ENCODE measurements at regions not wholly inside any gene's neighbourhood (a gene's known extent, or its start where the extent isn't known, plus 50 kb on each side); places are given as distances from the start of the nearest gene placed in this dataset.

- no peak for DNase-seq (ENCODE audit: low read depth in 4 of 4, low spot score in 2 of 4)
These were observed 541.7 kb upstream of the ZNF385D start for GRCh38 chr3:22292681-22293080.

GRCh38 chr3:22296601-22297000 is 545.6 kb upstream of the ZNF385D start:
- no peak for DNase-seq (ENCODE audit: low read depth in 4 of 4, low spot score in 2 of 4)

DNA sequence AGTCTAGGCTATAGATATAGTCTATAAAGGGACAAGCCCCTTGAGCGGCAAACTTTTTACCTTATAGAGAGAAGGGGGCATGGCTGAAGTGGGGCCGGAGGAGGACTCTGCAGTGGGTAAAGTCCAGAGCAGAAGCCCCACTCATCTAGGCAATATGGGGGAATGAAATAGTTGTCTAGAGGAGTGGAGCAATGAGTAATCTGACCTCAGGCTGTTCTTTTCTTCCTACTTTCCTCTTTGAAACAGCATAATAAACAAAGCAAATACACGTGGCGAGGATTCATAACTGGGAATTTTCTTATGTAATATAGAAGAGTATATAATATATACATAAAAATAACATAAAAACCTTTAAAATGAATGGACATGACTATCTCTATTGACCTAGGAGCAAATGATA is 546.4 kb upstream of the ZNF385D start:
- DNase-seq (ENCODE audit: low read depth in 4 of 4, low spot score in 2 of 4): no peak

GRCh38 chr3:22306454-22306853 is 555.4 kb upstream of the ZNF385D start:
- DNase-seq (ENCODE audit: low read depth in 4 of 4, low spot score in 2 of 4): no peak

DNA sequence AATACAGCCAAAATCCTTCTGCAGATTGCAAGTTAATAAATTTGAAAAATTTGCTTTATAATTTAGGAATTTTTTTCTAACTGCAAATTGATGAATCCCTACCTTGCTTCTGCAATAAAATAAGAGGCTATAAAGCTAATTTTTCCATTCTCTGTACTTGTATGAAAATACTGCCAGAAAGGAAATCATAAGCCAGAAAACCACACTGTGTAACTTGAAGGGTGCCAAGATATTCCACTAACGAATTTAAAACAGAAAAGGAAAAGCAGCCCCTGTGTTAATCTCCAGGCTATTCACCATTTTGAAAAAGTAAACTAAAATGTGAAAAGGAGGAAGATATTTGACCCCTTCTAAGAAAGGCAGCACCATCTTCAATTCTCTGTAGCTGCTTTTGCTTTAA is 557.9 kb upstream of the ZNF385D start:
- no peak for DNase-seq (ENCODE audit: low read depth in 4 of 4, low spot score in 2 of 4)

DNA sequence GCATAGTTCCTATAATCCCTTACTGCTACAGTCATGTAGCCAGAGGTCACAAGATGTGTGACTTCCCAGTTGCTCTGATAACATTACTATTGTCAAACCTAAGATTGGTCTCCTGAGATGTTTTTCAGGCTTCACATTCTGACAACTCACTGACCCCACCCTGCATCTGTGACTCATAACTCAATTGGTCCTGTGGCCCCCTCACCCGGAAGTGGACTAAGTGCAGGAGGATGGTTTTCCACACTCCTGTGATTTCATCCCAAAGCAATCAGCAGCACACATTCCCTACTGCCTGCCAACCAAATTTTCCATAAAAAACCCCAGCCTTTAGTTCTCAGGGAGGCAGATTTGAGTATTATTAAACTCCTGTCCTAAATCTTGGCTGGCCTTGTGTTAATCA is 564.9 kb upstream of the ZNF385D start:
- no peak for DNase-seq (ENCODE audit: low read depth in 4 of 4, low spot score in 2 of 4)

- DNase-seq (ENCODE audit: low read depth in 4 of 4, low spot score in 2 of 4): no peak
These were observed 567.3 kb upstream of the ZNF385D start for GRCh38 chr3:22318325-22318724.

DNA sequence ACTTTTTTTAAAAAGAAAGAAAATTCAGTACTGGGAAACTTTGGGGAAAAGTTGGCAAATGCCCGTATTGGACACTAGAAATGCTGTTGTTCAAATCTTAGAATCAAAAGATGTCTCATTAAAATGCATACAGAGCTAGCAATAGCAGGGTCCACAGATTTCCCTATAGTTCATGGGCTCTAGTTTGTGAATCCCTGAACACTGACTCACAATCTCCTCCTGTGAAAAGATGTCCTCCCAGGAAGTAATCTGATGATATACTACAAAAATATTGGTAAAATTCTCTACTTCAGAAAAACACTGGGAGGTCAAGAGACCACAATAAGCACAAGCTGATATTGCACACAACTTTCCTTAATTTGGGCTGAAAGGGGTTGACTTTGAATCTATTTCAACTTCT is 568.4 kb upstream of the ZNF385D start:
- no peak for DNase-seq (ENCODE audit: low read depth in 4 of 4, low spot score in 2 of 4)

- DNase-seq (ENCODE audit: low read depth in 4 of 4, low spot score in 2 of 4): no peak
These were observed 571.9 kb upstream of the ZNF385D start for GRCh38 chr3:22322861-22323260.

- DNase-seq (ENCODE audit: low read depth in 4 of 4, low spot score in 2 of 4): no peak
These were observed 575.3 kb upstream of the ZNF385D start for GRCh38 chr3:22326305-22326704.

DNA sequence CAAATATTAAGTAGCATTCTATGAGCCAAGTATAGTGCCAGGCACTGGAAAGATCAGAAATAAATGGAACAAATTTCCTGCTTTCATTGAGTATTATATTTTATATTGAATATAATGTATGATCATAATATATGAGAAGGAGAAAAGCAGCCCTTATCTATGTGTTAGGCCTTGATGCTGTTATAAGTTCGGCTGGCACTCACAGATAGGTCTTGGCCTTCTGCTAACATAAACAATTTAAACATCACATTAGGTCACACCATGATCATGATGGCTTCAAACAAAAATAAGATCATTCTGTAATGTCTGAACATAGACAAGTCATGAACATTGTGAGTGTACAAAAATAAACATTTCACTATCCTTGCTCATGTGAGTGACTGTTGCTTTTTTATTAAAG is 584.0 kb upstream of the ZNF385D start:
- DNase-seq (ENCODE audit: low read depth in 4 of 4, low spot score in 2 of 4): no peak

DNA sequence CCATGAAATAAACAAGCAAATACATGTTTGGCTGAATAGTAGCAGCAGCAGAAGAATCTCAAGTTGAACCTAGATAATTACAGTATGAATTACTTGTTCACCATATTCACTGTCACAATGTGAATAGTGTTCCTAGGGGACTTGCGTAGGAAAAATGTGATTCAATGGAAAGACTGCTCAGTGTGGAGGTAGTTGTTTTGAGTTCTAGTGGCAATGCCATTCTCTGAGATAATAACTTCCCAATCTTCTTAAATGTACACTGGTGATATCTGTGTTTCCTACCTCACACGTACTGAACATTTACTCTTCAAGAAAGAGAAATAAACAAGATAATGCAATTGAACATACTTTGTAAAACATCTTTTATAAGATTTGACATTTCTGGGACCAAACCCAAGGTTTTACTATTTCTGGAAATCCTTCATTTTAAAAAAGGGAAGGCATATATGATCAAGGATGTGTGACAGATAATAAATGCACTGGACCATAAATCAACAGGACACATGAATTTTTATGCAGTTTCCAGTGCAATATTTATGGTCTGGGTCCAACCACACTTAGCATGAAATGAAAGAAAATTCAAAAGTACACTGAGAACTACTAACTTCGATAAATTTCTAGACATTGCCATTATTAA is 598.3 kb upstream of the ZNF385D start:
- DNase-seq (ENCODE audit: low read depth in 4 of 4, low spot score in 2 of 4): no peak

GRCh38 chr3:22351806-22352205 is 600.8 kb upstream of the ZNF385D start:
- no peak for DNase-seq (ENCODE audit: low read depth in 4 of 4, low spot score in 2 of 4)

DNA sequence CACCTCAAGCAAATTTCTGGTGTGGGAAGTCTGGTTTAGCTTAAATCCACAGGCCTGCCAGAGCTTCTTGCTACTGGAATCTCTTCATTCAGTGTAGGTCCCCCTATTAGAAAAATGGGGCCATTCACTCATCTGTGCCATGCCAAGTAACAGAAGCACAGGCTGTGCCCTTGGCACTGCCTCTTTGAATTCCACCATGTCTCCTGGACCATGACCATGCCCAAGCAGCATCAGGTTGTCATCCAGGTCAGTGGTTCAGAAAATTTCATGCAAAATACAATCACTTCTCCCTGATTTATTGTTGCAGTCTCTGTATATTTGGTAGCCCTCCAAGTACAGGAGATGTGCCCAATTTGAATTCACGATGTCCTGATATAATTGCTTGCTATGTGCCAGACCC is 602.1 kb upstream of the ZNF385D start:
- DNase-seq (ENCODE audit: low read depth in 4 of 4, low spot score in 2 of 4): no peak

GRCh38 chr3:22358334-22358733 is 607.3 kb upstream of the ZNF385D start:
- no peak for DNase-seq (ENCODE audit: low read depth in 4 of 4, low spot score in 2 of 4)

DNA sequence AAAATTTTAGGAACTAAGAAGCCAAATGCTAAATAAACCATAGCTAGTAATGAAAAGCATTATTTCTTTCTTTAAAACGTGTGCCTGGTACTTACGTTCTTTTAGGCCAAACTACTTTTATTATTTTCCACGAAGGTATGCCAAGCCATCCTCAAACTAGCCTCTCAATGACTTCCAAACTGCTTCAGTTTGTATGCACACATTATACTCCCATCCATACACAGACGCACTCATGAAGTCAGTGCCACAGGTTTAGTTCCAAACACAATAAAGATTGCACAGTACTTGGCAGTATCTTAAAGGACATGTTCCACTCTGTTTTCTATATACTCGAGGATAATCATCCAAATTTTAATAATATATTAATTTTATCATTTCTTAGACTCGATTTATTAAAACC is 609.2 kb upstream of the ZNF385D start:
- DNase-seq (ENCODE audit: low read depth in 4 of 4, low spot score in 2 of 4): no peak

GRCh38 chr3:22360970-22361369 is 610.0 kb upstream of the ZNF385D start:
- DNase-seq (ENCODE audit: low read depth in 4 of 4, low spot score in 2 of 4): no peak

- no peak for DNase-seq (ENCODE audit: low read depth in 4 of 4, low spot score in 2 of 4)
These were observed 610.5 kb upstream of the ZNF385D start for GRCh38 chr3:22361521-22361920.

- no peak for DNase-seq (ENCODE audit: low read depth in 4 of 4, low spot score in 2 of 4)
These were observed 613.8 kb upstream of the ZNF385D start for GRCh38 chr3:22364851-22365250.

DNA sequence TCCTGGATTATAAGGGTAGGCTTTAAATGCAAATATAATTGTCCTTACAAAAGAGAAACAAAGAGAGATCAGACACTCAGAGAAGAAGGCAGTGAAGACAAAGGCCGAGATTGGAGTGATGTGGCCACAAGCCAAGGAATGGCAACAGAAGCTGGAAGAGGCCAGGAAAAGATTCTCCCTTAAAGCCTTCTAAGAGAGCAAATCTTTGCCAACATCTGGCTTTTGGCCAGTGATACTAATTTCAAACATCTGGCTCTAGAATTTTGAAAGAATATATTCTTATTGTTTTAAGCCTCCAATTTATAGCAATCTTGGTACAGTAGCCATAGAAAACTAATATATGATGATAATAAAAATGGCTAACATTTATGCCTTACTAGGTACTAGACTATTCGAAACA is 615.8 kb upstream of the ZNF385D start:
- DNase-seq (ENCODE audit: low read depth in 4 of 4, low spot score in 2 of 4): no peak

DNA sequence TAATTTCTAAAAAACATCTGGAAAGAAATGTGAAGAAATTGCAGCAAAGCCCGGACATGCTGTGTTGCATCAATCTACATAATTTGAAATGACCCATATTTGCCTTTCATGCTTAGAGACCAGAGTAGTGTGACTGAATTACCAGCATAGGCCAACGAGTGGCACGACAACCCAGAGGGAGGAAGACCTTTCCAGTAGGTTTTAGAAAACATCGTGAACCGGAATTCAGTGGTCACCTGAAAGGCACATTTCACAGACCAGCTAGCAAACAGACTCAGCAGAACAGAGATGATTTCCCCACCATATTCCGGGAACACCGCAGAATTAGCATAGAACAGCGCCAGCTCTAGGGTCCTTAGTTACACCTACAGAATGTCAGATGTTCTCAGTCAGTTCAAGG is 620.0 kb upstream of the ZNF385D start:
- DNase-seq (ENCODE audit: low read depth in 4 of 4, low spot score in 2 of 4): no peak

GRCh38 chr3:22371607-22372291 is 620.7 kb upstream of the ZNF385D start:
- DNase-seq (ENCODE audit: low read depth in 4 of 4, low spot score in 2 of 4): no peak
